ENCODE measurements at regions not wholly inside any gene's neighbourhood (a gene's known extent, or its start where the extent isn't known, plus 50 kb on each side); places are given as distances from the start of the nearest gene placed in this dataset.

- Histone ChIP-seq H3K4me1 (ENCODE audit: control insufficient read depth, insufficient read depth, low read length) (peaks cover 9% of the 10 kb centered on the region), H3K27ac (ENCODE audit: low read depth, low read length) (no peak overlapping the region), H3K4me3 (ENCODE audit: low read depth, low read length) (no peak overlapping the region), H3K9me3 (ENCODE audit: control insufficient read depth, insufficient read depth, low read length) (0 out of 2 replicates have a peak, but pooled peaks cover under 1% of the 10 kb centered on the region), H3K36me3 (ENCODE audit: control insufficient read depth, insufficient read depth, low read length) (no peaks in the 10 kb centered on the region), H3K27me3 (ENCODE audit: control insufficient read depth, insufficient read depth, low read length) (no peaks in the 10 kb centered on the region), H3K9ac (ENCODE audit: low read depth, low read length) (no peak overlapping the region)
These were observed 562.3 kb downstream of the MCTP2 start for GRCh38 chr15:94793641-94794040.

DNA sequence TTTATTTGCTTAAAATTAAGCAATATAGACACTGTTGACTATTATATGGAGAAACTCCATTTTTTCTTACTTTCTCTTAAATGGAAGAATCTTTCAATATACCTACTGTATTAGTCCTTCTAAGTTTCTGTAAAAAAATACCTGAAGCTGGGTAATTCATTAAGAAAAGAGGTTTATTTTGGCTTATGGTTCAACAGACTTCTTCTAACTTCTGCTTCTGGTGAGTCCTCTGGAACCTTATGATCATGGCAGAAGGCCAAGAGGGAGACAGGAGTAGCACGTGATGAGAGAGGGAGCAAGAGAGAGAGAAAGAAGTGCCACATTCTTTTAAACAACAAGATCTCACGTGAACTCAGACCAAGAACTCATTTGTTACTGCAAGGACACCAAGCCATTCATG lies 573.3 kb downstream of the MCTP2 start:
- Histone ChIP-seq H3K4me1 (ENCODE audit: control insufficient read depth, insufficient read depth, low read length) (no peaks in the 10 kb centered on the region), H3K27ac (ENCODE audit: low read depth, low read length) (no peak overlapping the region), H3K36me3 (ENCODE audit: control insufficient read depth, insufficient read depth, low read length) (no peaks in the 10 kb centered on the region), H3K9ac (ENCODE audit: low read depth, low read length) (no peak overlapping the region), H3K9me3 (ENCODE audit: control insufficient read depth, insufficient read depth, low read length) (peaks cover 10% of the 10 kb centered on the region), H3K4me3 (ENCODE audit: low read depth, low read length) (no peak overlapping the region), H3K27me3 (ENCODE audit: control insufficient read depth, insufficient read depth, low read length) (no peaks in the 10 kb centered on the region)

DNA sequence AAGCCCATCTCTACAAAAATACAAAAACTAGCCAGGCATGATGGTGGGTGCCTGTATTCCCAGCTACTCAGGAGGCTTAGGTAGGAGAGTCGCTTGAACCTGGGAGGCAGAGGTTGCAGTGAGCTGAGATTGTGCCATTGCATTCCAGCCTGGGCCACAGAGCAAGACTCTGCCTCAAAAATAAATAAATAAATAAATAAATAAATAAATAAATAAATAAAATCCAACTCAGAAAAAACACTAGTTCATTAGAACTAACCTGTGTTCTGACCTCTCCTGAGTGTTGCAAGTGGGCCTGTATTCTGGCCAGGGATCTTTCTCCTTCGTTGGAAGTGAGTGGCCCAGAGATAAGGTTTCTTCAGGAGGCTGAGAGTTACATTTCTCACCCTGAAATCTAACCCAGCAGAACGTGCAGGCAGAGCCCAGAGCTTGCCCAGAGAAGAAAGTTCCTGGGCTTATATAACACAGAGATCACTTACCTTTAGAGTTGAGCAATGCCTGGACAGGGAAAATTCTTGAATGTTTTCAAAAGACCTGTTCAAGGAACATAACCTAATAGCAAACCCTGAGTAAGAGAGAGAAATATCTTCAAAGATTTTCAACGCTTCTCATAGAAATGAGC lies 583.9 kb downstream of the MCTP2 start:
- no peaks in the 10 kb centered on the region for H3K27me3 ChIP-seq (ENCODE audit: control insufficient read depth, insufficient read depth, low read length)
- no peak overlapping the region for H3K4me3 ChIP-seq (ENCODE audit: low read depth, low read length)
- no peaks in the 10 kb centered on the region for H3K9me3 ChIP-seq (ENCODE audit: control insufficient read depth, insufficient read depth, low read length)
- H3K9ac ChIP-seq (ENCODE audit: low read depth, low read length) = no peak overlapping the region
- no peak overlapping the region for H3K27ac ChIP-seq (ENCODE audit: low read depth, low read length)
- no peaks in the 10 kb centered on the region for H3K36me3 ChIP-seq (ENCODE audit: control insufficient read depth, insufficient read depth, low read length)
- H3K4me1 ChIP-seq (ENCODE audit: control insufficient read depth, insufficient read depth, low read length) = no peaks in the 10 kb centered on the region

DNA sequence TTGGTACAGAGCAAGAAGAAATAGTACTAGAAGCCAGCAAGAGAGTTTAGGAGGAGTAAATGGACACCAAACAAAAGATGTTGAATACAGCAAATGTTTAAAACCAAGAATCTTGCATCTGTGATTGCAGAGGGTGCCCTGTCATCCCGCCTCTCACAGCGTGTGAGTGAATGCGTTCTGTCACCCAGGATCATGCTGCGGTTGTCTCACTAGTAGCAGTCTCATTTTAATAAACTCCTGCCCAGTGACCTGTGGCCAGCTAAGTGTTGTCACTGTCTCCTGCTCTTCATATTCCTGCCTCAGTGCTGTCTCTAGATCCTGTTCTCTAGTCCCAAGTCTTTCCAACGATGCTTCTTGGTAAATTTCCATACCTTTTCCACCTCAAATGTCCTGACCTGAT lies 584.6 kb downstream of the MCTP2 start:
- Histone ChIP-seq H3K27me3 (ENCODE audit: control insufficient read depth, insufficient read depth, low read length) (no peaks in the 10 kb centered on the region), H3K36me3 (ENCODE audit: control insufficient read depth, insufficient read depth, low read length) (no peaks in the 10 kb centered on the region), H3K9ac (ENCODE audit: low read depth, low read length) (no peak overlapping the region), H3K4me3 (ENCODE audit: low read depth, low read length) (no peak overlapping the region), H3K27ac (ENCODE audit: low read depth, low read length) (no peak overlapping the region), H3K9me3 (ENCODE audit: control insufficient read depth, insufficient read depth, low read length) (no peaks in the 10 kb centered on the region), H3K4me1 (ENCODE audit: control insufficient read depth, insufficient read depth, low read length) (no peaks in the 10 kb centered on the region)

- no peaks in the 10 kb centered on the region for H3K4me1 ChIP-seq (ENCODE audit: control insufficient read depth, insufficient read depth, low read length)
- H3K4me3 ChIP-seq (ENCODE audit: low read depth, low read length) = no peak overlapping the region
- H3K36me3 ChIP-seq (ENCODE audit: control insufficient read depth, insufficient read depth, low read length) = no peaks in the 10 kb centered on the region
- H3K9ac ChIP-seq (ENCODE audit: low read depth, low read length) = no peak overlapping the region
- no peaks in the 10 kb centered on the region for H3K27me3 ChIP-seq (ENCODE audit: control insufficient read depth, insufficient read depth, low read length)
- no peak overlapping the region for H3K27ac ChIP-seq (ENCODE audit: low read depth, low read length)
- peaks cover 5% of the 10 kb centered on the region; the same call in 1 of the 2 replicates for H3K9me3 ChIP-seq (ENCODE audit: control insufficient read depth, insufficient read depth, low read length)
These were observed 598.8 kb downstream of the MCTP2 start for GRCh38 chr15:94829887-94830884.

DNA sequence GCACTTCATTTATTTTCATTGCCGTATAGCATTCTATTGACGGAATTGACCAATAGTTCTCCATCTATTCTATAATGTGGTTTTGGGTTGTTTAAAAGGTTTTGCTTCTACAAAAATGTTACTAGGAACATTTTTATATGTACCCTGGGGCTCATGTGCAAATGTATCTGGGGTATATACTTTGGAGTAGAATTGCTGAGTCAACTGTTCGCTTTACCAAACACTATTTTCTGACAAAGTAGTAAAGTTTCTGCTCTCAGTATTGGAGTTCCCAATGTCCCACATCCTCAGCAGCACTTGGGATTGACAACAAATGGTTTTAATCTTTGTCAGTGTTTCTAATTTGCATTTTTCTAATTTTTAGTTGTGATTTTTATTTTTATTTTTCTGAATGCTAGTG lies 602.6 kb downstream of the MCTP2 start:
- Histone ChIP-seq H3K4me1 (ENCODE audit: control insufficient read depth, insufficient read depth, low read length) (no peaks in the 10 kb centered on the region), H3K9me3 (ENCODE audit: control insufficient read depth, insufficient read depth, low read length) (peaks cover 7% of the 10 kb centered on the region; the same call in 1 of the 2 replicates), H3K36me3 (ENCODE audit: control insufficient read depth, insufficient read depth, low read length) (no peaks in the 10 kb centered on the region), H3K9ac (ENCODE audit: low read depth, low read length) (no peak overlapping the region), H3K4me3 (ENCODE audit: low read depth, low read length) (no peak overlapping the region), H3K27me3 (ENCODE audit: control insufficient read depth, insufficient read depth, low read length) (no peaks in the 10 kb centered on the region), H3K27ac (ENCODE audit: low read depth, low read length) (no peak overlapping the region)

- H3K4me3 ChIP-seq (ENCODE audit: low read depth, low read length) = no peak overlapping the region
- no peaks in the 10 kb centered on the region for H3K36me3 ChIP-seq (ENCODE audit: control insufficient read depth, insufficient read depth, low read length)
- peaks cover 7% of the 10 kb centered on the region; the same call in 1 of the 2 replicates for H3K9me3 ChIP-seq (ENCODE audit: control insufficient read depth, insufficient read depth, low read length)
- no peak overlapping the region for H3K9ac ChIP-seq (ENCODE audit: low read depth, low read length)
- no peaks in the 10 kb centered on the region for H3K27me3 ChIP-seq (ENCODE audit: control insufficient read depth, insufficient read depth, low read length)
- H3K4me1 ChIP-seq (ENCODE audit: control insufficient read depth, insufficient read depth, low read length) = no peaks in the 10 kb centered on the region
- no peak overlapping the region for H3K27ac ChIP-seq (ENCODE audit: low read depth, low read length)
These were observed 603.1 kb downstream of the MCTP2 start for GRCh38 chr15:94834494-94834893.

GRCh38 chr15:94838281-94838680 lies 606.9 kb downstream of the MCTP2 start:
- peaks cover 13% of the 10 kb centered on the region; the same call in 1 of the 2 replicates for H3K9me3 ChIP-seq (ENCODE audit: control insufficient read depth, insufficient read depth, low read length)
- no peaks in the 10 kb centered on the region for H3K4me1 ChIP-seq (ENCODE audit: control insufficient read depth, insufficient read depth, low read length)
- H3K36me3 ChIP-seq (ENCODE audit: control insufficient read depth, insufficient read depth, low read length) = no peaks in the 10 kb centered on the region
- no peak overlapping the region for H3K4me3 ChIP-seq (ENCODE audit: low read depth, low read length)
- no peak overlapping the region for H3K27ac ChIP-seq (ENCODE audit: low read depth, low read length)
- no peaks in the 10 kb centered on the region for H3K27me3 ChIP-seq (ENCODE audit: control insufficient read depth, insufficient read depth, low read length)
- H3K9ac ChIP-seq (ENCODE audit: low read depth, low read length) = no peak overlapping the region

DNA sequence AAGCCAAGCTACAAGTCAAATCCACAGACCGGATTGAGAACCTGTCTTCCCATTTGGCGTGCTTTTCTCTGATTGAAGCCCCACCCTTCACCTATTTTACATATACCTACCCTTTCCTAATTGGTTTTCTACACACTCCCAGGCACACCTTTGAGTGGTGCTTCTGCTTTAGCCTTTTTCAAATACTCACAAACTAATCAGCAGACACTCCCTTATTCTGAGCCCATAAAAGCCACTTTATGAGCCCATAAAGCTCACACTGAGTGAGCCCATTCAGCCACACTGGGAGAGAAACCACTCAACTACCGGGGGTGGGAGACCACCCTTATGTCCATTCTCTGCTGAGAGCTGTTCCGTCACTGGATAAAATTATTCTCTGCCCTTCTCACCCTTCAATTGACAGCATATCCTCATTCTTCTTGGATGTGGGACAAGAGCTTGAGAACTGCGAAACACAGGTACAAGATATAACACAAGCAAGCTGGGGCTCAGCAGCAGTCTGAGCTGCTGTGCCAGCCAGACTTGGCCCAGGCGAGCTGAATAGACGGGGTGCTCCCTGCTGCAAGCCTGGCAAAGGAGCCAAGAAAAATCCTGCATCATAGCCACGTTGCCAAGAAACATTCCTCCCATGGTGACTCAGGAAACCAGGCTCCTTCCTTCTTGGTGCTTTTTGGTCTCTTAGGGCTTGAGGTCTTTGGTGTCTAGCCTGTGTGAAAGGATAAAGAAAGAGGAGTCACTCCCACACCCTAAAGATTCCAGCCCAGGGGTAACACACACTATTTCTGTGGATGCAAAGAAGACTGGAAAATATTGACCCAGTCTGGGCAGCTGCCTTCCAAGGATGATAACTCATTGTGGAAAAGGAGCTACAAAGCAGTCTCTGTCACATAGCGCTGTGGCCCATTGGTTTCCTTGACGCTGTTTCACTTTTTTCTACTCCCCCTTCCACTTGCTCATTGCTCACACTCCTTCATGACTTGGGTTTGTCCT lies 609.7 kb downstream of the MCTP2 start:
- Histone ChIP-seq H3K27ac (ENCODE audit: low read depth, low read length) (no peak overlapping the region), H3K4me3 (ENCODE audit: low read depth, low read length) (no peak overlapping the region), H3K9ac (ENCODE audit: low read depth, low read length) (no peak overlapping the region)

DNA sequence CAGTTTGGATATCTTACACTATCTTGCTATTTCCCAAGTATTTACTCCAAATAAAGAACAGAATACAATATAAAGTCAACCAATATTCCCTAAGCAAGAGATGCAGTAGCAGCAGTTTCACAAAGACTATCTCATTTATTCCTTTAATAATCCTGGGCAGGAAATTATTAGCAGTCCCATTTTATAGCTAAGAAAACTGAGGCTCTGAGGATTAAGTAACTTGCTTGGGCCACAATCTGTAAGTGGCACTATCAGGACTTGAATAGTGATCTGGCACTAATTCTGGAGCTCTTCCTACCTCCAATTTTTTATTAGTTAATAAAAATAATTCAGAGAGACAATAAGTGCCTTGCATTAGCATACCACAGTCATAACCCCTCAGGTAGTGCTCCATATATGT lies 611.7 kb downstream of the MCTP2 start:
- no peaks in the 10 kb centered on the region for H3K36me3 ChIP-seq (ENCODE audit: control insufficient read depth, insufficient read depth, low read length)
- no peak overlapping the region for H3K9ac ChIP-seq (ENCODE audit: low read depth, low read length)
- H3K27ac ChIP-seq (ENCODE audit: low read depth, low read length) = no peak overlapping the region

More for the DNA sequence above, 609.7 kb downstream of the MCTP2 start:
- H3K4me1 ChIP-seq (ENCODE audit: control insufficient read depth, insufficient read depth, low read length) = peaks cover 9% of the 10 kb centered on the region; the same call in 1 of the 2 replicates
- no peaks in the 10 kb centered on the region for H3K36me3 ChIP-seq (ENCODE audit: control insufficient read depth, insufficient read depth, low read length)
- peaks cover 13% of the 10 kb centered on the region; the same call in 1 of the 2 replicates for H3K9me3 ChIP-seq (ENCODE audit: control insufficient read depth, insufficient read depth, low read length)
- H3K27me3 ChIP-seq (ENCODE audit: control insufficient read depth, insufficient read depth, low read length) = peaks cover 4% of the 10 kb centered on the region; the same call in 1 of the 2 replicates

More for the DNA sequence above, 611.7 kb downstream of the MCTP2 start:
- Histone ChIP-seq H3K9me3 (ENCODE audit: control insufficient read depth, insufficient read depth, low read length) (peaks cover 14% of the 10 kb centered on the region; the same call in 1 of the 2 replicates), H3K4me1 (ENCODE audit: control insufficient read depth, insufficient read depth, low read length) (peaks cover 9% of the 10 kb centered on the region; the same call in 1 of the 2 replicates), H3K27me3 (ENCODE audit: control insufficient read depth, insufficient read depth, low read length) (peaks cover 5% of the 10 kb centered on the region; the same call in 1 of the 2 replicates), H3K4me3 (ENCODE audit: low read depth, low read length) (no peak overlapping the region)
